Muscle layer of colon (tissue), 2 donors: ENCODE measurements at regions not wholly inside any gene's neighbourhood (a gene's known extent, or its start where the extent isn't known, plus 50 kb on each side); places are given as distances from the start of the nearest gene placed in this dataset.

Experiments used
- H3K27ac ChIP-seq: one replicate; pipeline ENCODE4 v1.7.0; 2013; ENCODE audit warnings: low read depth, mild to moderate bottlenecking, low read length, moderate library complexity
- H3K27me3 ChIP-seq, 2 donors: one replicate each; pipeline ENCODE4 v1.7.0; 2013; ENCODE audit warnings: low read length in 2 of 2, mild to moderate bottlenecking in 2 of 2; ENCODE audit not compliant: insufficient read depth in 2 of 2, control insufficient read depth in 1 of 2
- H3K36me3 ChIP-seq: one replicate; pipeline ENCODE4 v1.7.0; 2013; ENCODE audit warnings: mild to moderate bottlenecking, low read length; ENCODE audit not compliant: insufficient read depth
- H3K4me1 ChIP-seq: one replicate; pipeline ENCODE4 v1.7.0; 2013; ENCODE audit warnings: mild to moderate bottlenecking, low read length; ENCODE audit not compliant: insufficient read depth
- H3K4me3 ChIP-seq, 2 donors: one replicate each; pipeline ENCODE4 v1.7.0; 2013; ENCODE audit warnings: low read length in 2 of 2, low read depth in 1 of 2, mild to moderate bottlenecking in 1 of 2, moderate library complexity in 1 of 2
- H3K9ac ChIP-seq: one replicate; pipeline ENCODE4 v1.7.0; 2013; ENCODE audit warnings: low read length
- H3K9me3 ChIP-seq: one replicate; pipeline ENCODE4 v1.7.0; 2013; ENCODE audit warnings: mild to moderate bottlenecking, low read length
- donor health status: abdominal sarcoma.
- donor health status: Adenocarcinoma of cecum.

- Histone ChIP-seq H3K27me3 (no peaks in the 10 kb centered on the region), H3K4me3 (no peak overlapping the region), H3K4me1 (no peaks in the 10 kb centered on the region), H3K36me3 (no peaks in the 10 kb centered on the region), H3K9me3 (no peaks in the 10 kb centered on the region), H3K27ac (no peak overlapping the region), H3K9ac (no peak overlapping the region)
These were observed 332.8 kb downstream of the TMEM114 start for GRCh38 chr16:8257561-8257960.

GRCh38 chr16:8254405-8254804 is 335.9 kb downstream of the TMEM114 start:
- no peak overlapping the region for H3K27ac ChIP-seq
- no peaks in the 10 kb centered on the region for H3K27me3 ChIP-seq
- no peak overlapping the region for H3K9ac ChIP-seq
- H3K36me3 ChIP-seq = no peaks in the 10 kb centered on the region
- H3K4me3 ChIP-seq = no peak overlapping the region
- H3K9me3 ChIP-seq = no peaks in the 10 kb centered on the region
- H3K4me1 ChIP-seq = no peaks in the 10 kb centered on the region

- Histone ChIP-seq H3K4me1 (no peaks in the 10 kb centered on the region), H3K9me3 (no peaks in the 10 kb centered on the region), H3K9ac (no peak overlapping the region), H3K4me3 (no peak overlapping the region), H3K27ac (no peak overlapping the region), H3K27me3 (no peaks in the 10 kb centered on the region), H3K36me3 (no peaks in the 10 kb centered on the region)
These were observed 336.6 kb downstream of the TMEM114 start for GRCh38 chr16:8253718-8254117.

GRCh38 chr16:8251727-8252126 is 338.6 kb downstream of the TMEM114 start:
- no peak overlapping the region for H3K4me3 ChIP-seq
- H3K36me3 ChIP-seq = no peaks in the 10 kb centered on the region
- H3K27me3 ChIP-seq = no peaks in the 10 kb centered on the region
- H3K9ac ChIP-seq = no peak overlapping the region
- no peak overlapping the region for H3K27ac ChIP-seq
- no peaks in the 10 kb centered on the region for H3K9me3 ChIP-seq
- no peaks in the 10 kb centered on the region for H3K4me1 ChIP-seq

- Histone ChIP-seq H3K27ac (no peak overlapping the region), H3K36me3 (no peaks in the 10 kb centered on the region), H3K4me3 (no peak overlapping the region), H3K4me1 (no peaks in the 10 kb centered on the region), H3K27me3 (no peaks in the 10 kb centered on the region), H3K9me3 (no peaks in the 10 kb centered on the region), H3K9ac (no peak overlapping the region)
These were observed 339.0 kb downstream of the TMEM114 start for GRCh38 chr16:8251298-8251697.

GRCh38 chr16:8247993-8248392 is 342.3 kb downstream of the TMEM114 start:
- Histone ChIP-seq H3K27me3 (no peaks in the 10 kb centered on the region), H3K4me1 (no peaks in the 10 kb centered on the region), H3K9me3 (no peaks in the 10 kb centered on the region), H3K4me3 (no peak overlapping the region), H3K36me3 (no peaks in the 10 kb centered on the region), H3K27ac (no peak overlapping the region), H3K9ac (no peak overlapping the region)

GRCh38 chr16:8243981-8244380 is 346.3 kb downstream of the TMEM114 start:
- Histone ChIP-seq H3K4me1 (no peaks in the 10 kb centered on the region), H3K9me3 (no peaks in the 10 kb centered on the region), H3K4me3 (no peak overlapping the region), H3K9ac (no peak overlapping the region), H3K36me3 (no peaks in the 10 kb centered on the region), H3K27me3 (no peaks in the 10 kb centered on the region), H3K27ac (no peak overlapping the region)

GRCh38 chr16:8241408-8241807 is 348.9 kb downstream of the TMEM114 start:
- no peaks in the 10 kb centered on the region for H3K4me1 ChIP-seq
- no peak overlapping the region for H3K27ac ChIP-seq
- H3K36me3 ChIP-seq = no peaks in the 10 kb centered on the region
- no peak overlapping the region for H3K4me3 ChIP-seq
- H3K9me3 ChIP-seq = no peaks in the 10 kb centered on the region
- H3K27me3 ChIP-seq = no peaks in the 10 kb centered on the region
- H3K9ac ChIP-seq = no peak overlapping the region

GRCh38 chr16:8239443-8239842 is 350.9 kb downstream of the TMEM114 start:
- no peaks in the 10 kb centered on the region for H3K9me3 ChIP-seq
- H3K27me3 ChIP-seq = no peaks in the 10 kb centered on the region
- no peak overlapping the region for H3K9ac ChIP-seq
- H3K36me3 ChIP-seq = no peaks in the 10 kb centered on the region
- H3K4me1 ChIP-seq = no peaks in the 10 kb centered on the region
- no peak overlapping the region for H3K27ac ChIP-seq
- no peak overlapping the region for H3K4me3 ChIP-seq

GRCh38 chr16:8237452-8237851 is 352.9 kb downstream of the TMEM114 start:
- Histone ChIP-seq H3K27me3 (no peaks in the 10 kb centered on the region), H3K4me1 (no peaks in the 10 kb centered on the region), H3K9ac (no peak overlapping the region), H3K36me3 (no peaks in the 10 kb centered on the region), H3K4me3 (no peak overlapping the region), H3K9me3 (no peaks in the 10 kb centered on the region), H3K27ac (no peak overlapping the region)

- no peaks in the 10 kb centered on the region for H3K27me3 ChIP-seq
These were observed 353.5 kb downstream of the TMEM114 start for GRCh38 chr16:8236816-8237215.

GRCh38 chr16:8230497-8230896 is 359.8 kb downstream of the TMEM114 start:
- H3K9ac ChIP-seq = no peak overlapping the region
- no peaks in the 10 kb centered on the region for H3K36me3 ChIP-seq
- no peaks in the 10 kb centered on the region for H3K9me3 ChIP-seq
- no peaks in the 10 kb centered on the region for H3K27me3 ChIP-seq
- no peaks in the 10 kb centered on the region for H3K4me1 ChIP-seq
- H3K27ac ChIP-seq = no peak overlapping the region
- no peak overlapping the region for H3K4me3 ChIP-seq

More at GRCh38 chr16:8236816-8237215, 353.5 kb downstream of the TMEM114 start:
- Histone ChIP-seq H3K4me3 (no peak overlapping the region), H3K36me3 (no peaks in the 10 kb centered on the region), H3K27ac (no peak overlapping the region), H3K9ac (no peak overlapping the region), H3K4me1 (no peaks in the 10 kb centered on the region), H3K9me3 (no peaks in the 10 kb centered on the region)
